Dermis blood vessel endothelial cell (primary cell): ENCODE measurements at regions not wholly inside any gene's neighbourhood (a gene's known extent, or its start where the extent isn't known, plus 50 kb on each side); places are given as distances from the start of the nearest gene placed in this dataset.
"Not testable (repeated sequence)": the region's sequence is repeated elsewhere in the genome, so short reads cannot be mapped to it uniquely, and the experiment has no call there.

ENCODE experiments used
- DNase-seq: peaks from one replicate; pipeline ENCODE4 v3.0.0; 2010

- DNase-seq = no peak
These were observed 66.6 kb upstream of the ZNF479 start for GRCh38 chr7:57198801-57199200.

GRCh38 chr7:57199252-57199651 is 67.0 kb upstream of the ZNF479 start:
- no peak for DNase-seq

GRCh38 chr7:57201021-57201894 is 69.0 kb upstream of the ZNF479 start:
- DNase-seq = no peak

- DNase-seq = no peak
These were observed 69.6 kb upstream of the ZNF479 start for GRCh38 chr7:57201895-57202210.

- no peak for DNase-seq
These were observed 70.0 kb upstream of the ZNF479 start for GRCh38 chr7:57202274-57202673.

GRCh38 chr7:57203161-57203791 is 71.0 kb upstream of the ZNF479 start:
- DNase-seq = no peak

DNA sequence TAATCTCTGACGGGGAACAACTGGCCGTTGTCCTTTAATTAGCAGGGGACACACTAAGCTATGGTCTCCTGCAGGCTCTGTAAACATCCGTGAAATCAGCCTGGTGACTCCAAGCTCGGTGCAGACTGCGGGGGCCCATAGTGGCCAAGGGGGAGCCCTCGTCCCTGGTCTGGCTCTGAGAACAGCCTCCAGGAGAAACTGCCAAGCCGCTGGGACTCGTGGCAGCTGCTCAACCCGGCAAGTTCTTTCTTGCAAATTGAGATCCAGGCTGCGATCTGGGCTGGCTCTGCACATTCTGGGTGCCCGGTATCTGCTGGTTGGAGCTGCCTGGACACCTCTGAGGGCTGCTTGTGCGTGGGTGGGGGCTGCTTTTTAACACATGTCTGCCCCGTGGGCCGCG is 71.6 kb upstream of the ZNF479 start:
- DNase-seq = not testable (repeated sequence)

GRCh38 chr7:57204411-57204811 is 72.2 kb upstream of the ZNF479 start:
- no peak for DNase-seq

- no peak for DNase-seq
These were observed 72.8 kb upstream of the ZNF479 start for GRCh38 chr7:57205000-57205399.

GRCh38 chr7:57207836-57208235 is 75.6 kb upstream of the ZNF479 start:
- DNase-seq = no peak

GRCh38 chr7:57210212-57210611 is 78.0 kb upstream of the ZNF479 start:
- no peak for DNase-seq

DNA sequence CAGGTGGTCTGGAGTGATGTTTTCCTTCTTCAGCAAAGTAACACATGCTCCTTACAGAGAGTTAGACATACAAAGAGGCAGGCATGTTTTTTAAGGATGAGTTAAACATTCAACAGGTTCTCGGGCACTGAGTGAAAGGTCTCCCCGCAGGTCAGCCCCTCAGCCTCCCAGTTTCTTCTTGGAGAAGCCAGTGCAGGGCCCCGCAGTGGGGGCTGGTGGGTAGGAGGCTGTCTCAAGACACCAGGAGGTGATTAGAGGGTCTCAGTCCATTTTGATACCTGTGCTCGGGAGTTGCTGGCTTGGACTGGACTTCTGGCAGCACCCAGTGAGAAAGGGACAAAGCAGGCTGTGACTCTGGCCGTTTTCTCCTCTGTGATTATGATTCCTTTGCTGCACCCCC is 78.6 kb upstream of the ZNF479 start:
- DNase-seq = no peak

DNA sequence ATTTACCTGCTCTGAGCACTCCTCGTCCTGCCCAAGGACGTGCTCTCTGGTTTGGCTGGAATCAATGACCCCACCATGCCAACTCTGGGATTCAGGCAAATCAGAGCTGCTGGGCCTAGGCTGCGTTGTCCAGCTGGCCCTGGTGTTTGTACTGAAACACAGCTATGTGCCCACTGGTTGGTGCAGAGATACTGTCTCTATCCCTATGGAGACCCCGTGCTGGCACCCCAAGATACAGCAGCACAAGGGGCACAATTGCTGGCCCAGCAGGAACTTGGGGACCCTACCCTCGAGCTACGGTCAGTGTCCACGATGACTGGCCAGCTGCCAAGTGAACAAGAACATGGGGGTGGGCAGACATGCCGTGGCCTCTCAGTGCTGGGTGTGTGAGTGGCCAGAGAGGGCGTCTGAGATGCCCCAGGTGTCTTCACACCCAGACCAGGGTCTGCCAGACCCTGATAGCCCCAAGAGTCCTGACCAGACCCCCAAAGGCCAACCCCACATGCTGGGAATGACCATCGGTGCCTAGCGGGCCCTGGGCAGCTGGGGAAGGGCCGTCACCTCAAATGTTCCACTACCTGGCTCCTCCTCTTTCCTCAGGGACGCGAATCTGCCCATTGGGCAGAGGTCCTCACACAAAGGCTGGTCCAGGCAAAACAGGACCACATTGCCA is 79.3 kb upstream of the ZNF479 start:
- DNase-seq = no peak

GRCh38 chr7:57215423-57215822 is 83.2 kb upstream of the ZNF479 start:
- DNase-seq = no peak

DNA sequence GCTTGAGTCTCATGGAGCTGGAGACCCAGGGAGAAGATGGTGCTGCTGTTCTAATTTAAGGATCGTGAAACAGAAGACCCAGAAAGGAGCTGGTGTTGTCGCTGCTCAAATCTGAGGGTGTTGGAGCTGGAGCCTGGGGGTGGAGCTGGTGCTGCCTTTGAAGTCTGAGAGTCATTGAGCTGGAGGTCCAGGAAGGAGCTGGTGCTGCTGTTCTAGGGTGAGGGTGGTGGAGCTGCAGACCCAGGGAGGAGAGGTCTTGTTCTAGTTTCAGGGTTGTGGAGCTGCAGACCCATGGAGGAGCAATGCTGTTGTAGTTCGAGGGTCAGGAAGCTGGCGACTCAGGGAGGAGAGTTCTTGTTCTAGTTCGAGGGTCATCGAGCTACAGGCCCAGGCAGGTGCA is 84.1 kb upstream of the ZNF479 start:
- DNase-seq = peak; percentile 12

DNA sequence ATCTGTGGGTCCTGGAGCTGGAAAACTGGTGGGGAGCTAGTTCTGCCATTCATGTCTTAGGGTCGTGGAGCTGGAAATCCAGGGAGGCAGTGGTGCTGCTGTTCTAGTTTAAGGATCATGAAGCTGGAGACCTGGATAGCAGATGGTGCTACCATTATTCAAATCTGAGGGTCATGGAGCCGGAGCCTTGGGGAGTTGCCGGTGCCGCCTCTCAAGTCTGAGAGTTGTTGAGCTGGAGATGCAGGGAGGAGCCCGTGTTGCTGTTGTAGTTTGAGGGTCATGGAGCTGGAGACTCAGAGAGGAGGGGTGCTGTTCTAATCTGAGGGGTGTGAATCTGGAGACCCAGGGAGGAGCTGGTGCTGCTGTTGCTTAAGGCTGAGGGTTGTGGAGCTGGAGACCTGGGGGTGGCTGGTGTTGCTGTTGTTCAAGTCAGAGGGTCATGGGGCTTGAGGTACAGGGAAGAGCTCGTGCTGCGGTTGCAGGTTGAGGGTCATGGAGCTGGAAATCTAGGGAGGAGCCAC is 86.0 kb upstream of the ZNF479 start:
- DNase-seq = no peak

GRCh38 chr7:57220746-57221145 is 88.5 kb upstream of the ZNF479 start:
- DNase-seq = no peak

GRCh38 chr7:57225666-57226065 is 93.4 kb upstream of the ZNF479 start:
- DNase-seq = no peak

GRCh38 chr7:57241236-57241635 is 109.0 kb upstream of the ZNF479 start:
- DNase-seq = not testable (repeated sequence)

- not testable (repeated sequence) for DNase-seq
These were observed 111.3 kb upstream of the ZNF479 start for GRCh38 chr7:57243551-57243950.

DNA sequence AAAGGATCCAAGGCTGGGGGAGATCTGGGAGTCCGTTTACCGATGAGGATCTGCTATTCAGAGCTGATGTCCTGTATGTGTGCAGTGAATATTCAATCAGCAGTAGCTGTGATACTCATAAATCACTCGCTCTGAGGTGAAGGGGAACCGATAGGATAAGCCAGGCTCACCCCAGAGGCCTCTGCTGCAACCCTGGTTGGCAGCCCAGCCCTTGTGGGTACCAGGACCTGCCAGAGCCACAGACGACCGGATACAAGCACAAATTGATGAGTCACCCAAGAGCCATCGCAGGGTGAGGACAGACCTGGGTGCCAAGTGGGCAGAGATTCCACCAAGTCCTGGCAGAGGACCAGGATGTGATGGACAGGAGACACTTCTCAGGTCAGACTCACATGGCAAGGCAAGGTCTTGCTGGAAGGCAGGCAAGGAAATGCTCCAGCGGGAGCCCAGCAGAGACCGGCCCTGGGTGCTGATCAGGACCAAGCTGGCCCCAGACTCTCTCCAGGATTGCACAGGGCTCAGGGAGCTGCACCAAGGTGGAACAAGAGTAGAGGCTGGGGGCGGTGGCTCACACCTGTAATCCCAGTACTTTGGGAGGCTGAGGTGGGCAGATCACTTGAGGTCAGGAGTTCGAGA is 112.2 kb upstream of the ZNF479 start:
- not testable (repeated sequence) for DNase-seq

DNA sequence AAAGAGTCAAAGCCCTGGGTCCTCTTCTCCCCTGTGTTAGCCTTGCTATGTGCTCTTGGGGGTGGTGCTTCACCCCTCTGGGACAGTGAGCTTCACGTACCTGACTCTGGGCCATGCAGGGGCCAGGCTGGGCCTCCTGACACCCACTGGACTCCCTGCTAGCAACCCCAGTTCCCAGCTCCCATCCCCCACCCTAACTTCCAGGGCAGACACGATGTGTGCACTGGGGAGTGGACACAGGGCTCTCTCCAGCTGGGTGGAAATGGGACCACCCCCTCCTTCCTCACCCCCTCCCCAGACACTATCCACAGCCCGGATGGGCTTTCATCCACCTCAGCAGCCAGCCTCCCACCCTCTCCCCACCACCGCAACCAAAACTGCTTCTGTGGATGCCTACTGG is 113.0 kb upstream of the ZNF479 start:
- no peak for DNase-seq

DNA sequence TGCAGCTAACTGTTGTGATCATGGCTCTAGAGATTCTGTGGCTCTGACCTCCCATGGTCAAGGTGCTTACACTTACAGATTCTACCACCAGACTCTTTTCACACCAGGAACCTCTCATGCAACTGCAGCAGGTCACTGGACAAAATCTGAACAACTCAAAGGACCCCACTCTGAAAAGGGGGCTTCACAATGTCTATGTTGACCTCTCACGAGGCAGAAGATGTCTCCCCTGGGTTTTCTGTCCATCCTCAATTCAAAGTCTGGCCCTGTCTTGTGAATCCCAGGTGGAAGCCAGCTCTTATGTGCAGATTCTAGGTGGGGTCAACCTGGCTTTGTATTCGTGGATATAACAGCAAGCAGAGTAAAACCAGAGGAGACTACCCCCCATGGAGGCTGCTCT is 118.6 kb upstream of the ZNF479 start:
- DNase-seq = no peak
